Hepatocyte (in vitro differentiated cells): ENCODE measurements at regions not wholly inside any gene's neighbourhood (a gene's known extent, or its start where the extent isn't known, plus 50 kb on each side); places are given as distances from the start of the nearest gene placed in this dataset.

Source experiments
- DNase-seq: peaks from one replicate; pipeline ENCODE4 v3.0.0-alpha.2; 2016; ENCODE audit warnings: low spot score
- H2AFZ ChIP-seq: fragments of 200-600 bp; sonication (generic); 2 replicates; pipeline ENCODE4 v1.6.0; 2016; ENCODE audit warnings: antibody characterized with exemption, mild to moderate bottlenecking
- H3K27ac ChIP-seq: fragments of 200-600 bp; sonication (generic); 2 replicates; pipeline ENCODE4 v1.5.1; 2016; ENCODE audit warnings: mild to moderate bottlenecking
- H3K27me3 ChIP-seq: fragments of 200-600 bp; sonication (generic); 2 replicates; pipeline ENCODE4 v1.6.1; 2016
- H3K36me3 ChIP-seq: fragments of 200-600 bp; sonication (generic); replicated peaks from 2 replicates; pipeline ENCODE4 v1.5.1; 2016; ENCODE audit warnings: low read depth; ENCODE audit not compliant: insufficient read depth
- H3K4me1 ChIP-seq: fragments of 200-600 bp; sonication (generic); 2 replicates; pipeline ENCODE4 v1.5.1; 2016; ENCODE audit warnings: mild to moderate bottlenecking, moderate library complexity; ENCODE audit not compliant: insufficient read depth
- H3K4me2 ChIP-seq: fragments of 200-600 bp; sonication (generic); 2 replicates; pipeline ENCODE4 v1.6.0; 2016
- H3K4me3 ChIP-seq: fragments of 200-600 bp; sonication (generic); 2 replicates; pipeline ENCODE4 v1.5.1; 2016; ENCODE audit warnings: mild to moderate bottlenecking
- H3K79me2 ChIP-seq: fragments of 200-600 bp; sonication (generic); 2 replicates; pipeline ENCODE4 v1.6.0; 2017; ENCODE audit warnings: mild to moderate bottlenecking
- H3K9me2 ChIP-seq: fragments of 200-600 bp; sonication (generic); replicated peaks from 2 replicates; pipeline ENCODE4 v1.6.0; 2017; ENCODE audit warnings: mild to moderate bottlenecking; ENCODE audit not compliant: insufficient read depth
- H3K9me3 ChIP-seq: fragments of 200-600 bp; sonication (generic); 2 replicates; pipeline ENCODE4 v1.5.1; 2016; ENCODE audit warnings: low read depth, mild to moderate bottlenecking
- H4K20me1 ChIP-seq: fragments of 200-600 bp; sonication (generic); 2 replicates; pipeline ENCODE4 v1.6.0; 2016; ENCODE audit warnings: mild to moderate bottlenecking; ENCODE audit not compliant: insufficient read depth, poor library complexity, severe bottlenecking
- EZH2 ChIP-seq: fragments of 200-600 bp; sonication (generic); IDR thresholded peaks from 2 replicates; pipeline ENCODE4 v1.6.1; 2016; ENCODE audit warnings: antibody characterized with exemption, mild to moderate bottlenecking, borderline replicate concordance
- EZH2phosphoT487 ChIP-seq: fragments of 200-600 bp; sonication (generic); IDR thresholded peaks from one replicate; pipeline ENCODE4 v1.6.1; 2018; ENCODE audit warnings: antibody characterized with exemption, mild to moderate bottlenecking, low read depth, moderate library complexity; ENCODE audit not compliant: unreplicated experiment, severe bottlenecking
- WGBS: methylation state at CpG from one replicate; pipeline ENCODE4 v1.1.6; 2016; ENCODE audit warnings: low lambda C conversion rate; ENCODE audit errors: missing lambda C conversion rate; 5-methylcytosine and 5-hydroxymethylcytosine counted together
- TF ChIP-seq, protein P1 (sequence below): fragments of 200-600 bp; sonication (generic); IDR thresholded peaks from 2 replicates; pipeline ENCODE4 v1.5.1; 2016; ENCODE audit warnings: antibody characterized with exemption, mild to moderate bottlenecking; ENCODE audit not compliant: poor library complexity

DNA sequence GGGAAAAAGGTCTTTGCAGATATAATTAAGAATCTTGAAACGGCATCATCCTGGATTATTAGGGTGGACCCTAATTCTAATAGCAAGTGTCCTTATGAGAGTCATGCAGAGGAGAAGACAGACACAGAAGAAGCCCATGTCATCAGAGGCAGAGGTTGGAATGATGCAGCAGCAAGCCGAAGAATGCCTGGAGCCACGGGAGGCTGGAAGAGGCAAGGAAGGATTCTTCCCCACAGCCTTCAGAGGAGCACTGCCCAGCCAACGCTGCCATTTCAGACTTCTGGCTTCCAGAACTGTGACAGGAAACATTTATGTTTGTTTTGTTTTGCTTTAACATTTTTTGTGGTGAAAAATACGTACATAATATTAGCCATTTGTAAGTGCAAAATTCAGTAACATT lies 72.3 kb downstream of the MCFD2 start:
- Histone ChIP-seq H3K79me2 (no peaks in the 10 kb centered on the region), H3K27ac (no peak overlapping the region), H3K4me1 (peaks cover 29% of the 10 kb centered on the region), H4K20me1 (no peaks in the 10 kb centered on the region), H2AFZ (no peak overlapping the region), H3K36me3 (no peaks in the 10 kb centered on the region), H3K4me3 (no peak overlapping the region), H3K27me3 (no peaks in the 10 kb centered on the region), H3K9me2 (no peaks in the 10 kb centered on the region), H3K9me3 (no peaks in the 10 kb centered on the region), H3K4me2 (no peak overlapping the region)
- WGBS: 83% methylated on average over 5 of the region's 5 CpGs
- DNase-seq: no peak
- TF ChIP-seq EZH2 (no peak), EZH2phosphoT487 (no peak)
- TF ChIP-seq, protein P1, sequence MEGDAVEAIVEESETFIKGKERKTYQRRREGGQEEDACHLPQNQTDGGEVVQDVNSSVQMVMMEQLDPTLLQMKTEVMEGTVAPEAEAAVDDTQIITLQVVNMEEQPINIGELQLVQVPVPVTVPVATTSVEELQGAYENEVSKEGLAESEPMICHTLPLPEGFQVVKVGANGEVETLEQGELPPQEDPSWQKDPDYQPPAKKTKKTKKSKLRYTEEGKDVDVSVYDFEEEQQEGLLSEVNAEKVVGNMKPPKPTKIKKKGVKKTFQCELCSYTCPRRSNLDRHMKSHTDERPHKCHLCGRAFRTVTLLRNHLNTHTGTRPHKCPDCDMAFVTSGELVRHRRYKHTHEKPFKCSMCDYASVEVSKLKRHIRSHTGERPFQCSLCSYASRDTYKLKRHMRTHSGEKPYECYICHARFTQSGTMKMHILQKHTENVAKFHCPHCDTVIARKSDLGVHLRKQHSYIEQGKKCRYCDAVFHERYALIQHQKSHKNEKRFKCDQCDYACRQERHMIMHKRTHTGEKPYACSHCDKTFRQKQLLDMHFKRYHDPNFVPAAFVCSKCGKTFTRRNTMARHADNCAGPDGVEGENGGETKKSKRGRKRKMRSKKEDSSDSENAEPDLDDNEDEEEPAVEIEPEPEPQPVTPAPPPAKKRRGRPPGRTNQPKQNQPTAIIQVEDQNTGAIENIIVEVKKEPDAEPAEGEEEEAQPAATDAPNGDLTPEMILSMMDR: no peak

DNA sequence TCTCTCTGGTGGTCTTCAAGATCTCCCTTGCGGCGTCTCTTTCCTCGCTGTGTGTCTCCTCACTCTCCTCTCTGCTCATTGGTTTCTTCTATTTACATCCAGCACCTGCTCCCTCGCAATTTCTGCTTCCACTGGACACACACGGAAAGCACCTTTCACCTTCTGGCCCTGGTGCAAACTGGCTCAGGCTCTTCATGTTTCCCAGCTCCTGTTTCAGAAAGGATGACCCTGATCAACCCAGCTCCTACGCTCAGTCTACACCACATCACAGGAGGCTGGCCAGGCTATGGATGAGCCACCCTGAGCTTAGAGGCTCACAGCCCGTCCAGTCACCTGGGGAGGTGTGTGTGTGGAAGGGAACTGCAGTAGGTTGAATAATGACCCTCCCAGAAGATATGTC lies 72.7 kb downstream of the MCFD2 start:
- Histone ChIP-seq H3K9me2 (no peaks in the 10 kb centered on the region), H2AFZ (no peak overlapping the region), H3K36me3 (no peaks in the 10 kb centered on the region), H3K27me3 (no peaks in the 10 kb centered on the region), H3K79me2 (no peaks in the 10 kb centered on the region), H3K4me3 (no peak overlapping the region), H3K27ac (no peak overlapping the region), H4K20me1 (no peaks in the 10 kb centered on the region), H3K4me1 (peaks cover 25% of the 10 kb centered on the region), H3K9me3 (no peaks in the 10 kb centered on the region), H3K4me2 (no peak overlapping the region)
- 98% methylated on average over 7 of the region's 7 CpGs for WGBS
- TF ChIP-seq EZH2: no peak
- no peak for TF ChIP-seq EZH2phosphoT487
- TF ChIP-seq, protein P1: no peak
- DNase-seq: no peak

DNA sequence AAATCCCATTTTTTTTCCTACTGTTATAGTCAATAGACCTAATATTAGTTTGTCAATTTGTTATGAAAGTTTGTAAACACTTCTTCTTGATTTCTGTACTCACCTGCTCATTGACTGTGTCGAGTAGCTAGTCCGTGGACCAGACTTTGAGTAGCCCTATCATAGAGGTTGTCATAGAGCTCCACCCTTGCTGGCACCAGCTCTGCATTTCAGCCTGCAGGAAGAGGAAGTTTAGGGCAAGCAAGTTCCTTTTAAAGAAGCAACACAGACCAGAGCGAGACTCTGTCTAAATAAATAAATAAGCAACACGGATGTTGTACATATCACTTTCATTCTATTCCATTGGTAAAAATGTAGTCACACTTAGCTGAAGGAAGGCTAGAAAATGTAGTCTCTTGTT lies 74.0 kb downstream of the MCFD2 start:
- no peaks in the 10 kb centered on the region for H4K20me1 ChIP-seq
- H3K79me2 ChIP-seq: no peaks in the 10 kb centered on the region
- no peak overlapping the region for H3K4me2 ChIP-seq
- H3K4me3 ChIP-seq: no peak overlapping the region
- H3K27me3 ChIP-seq: no peaks in the 10 kb centered on the region
- TF ChIP-seq EZH2phosphoT487 (no peak), EZH2 (no peak)
- TF ChIP-seq, protein P1: no peak
- peaks cover 15% of the 10 kb centered on the region for H3K4me1 ChIP-seq
- DNase-seq: no peak
- 91% methylated on average over 4 of the region's 4 CpGs for WGBS
- no peaks in the 10 kb centered on the region for H3K9me2 ChIP-seq
- H3K36me3 ChIP-seq: no peaks in the 10 kb centered on the region
- H3K27ac ChIP-seq: no peak overlapping the region
- no peaks in the 10 kb centered on the region for H3K9me3 ChIP-seq
- H2AFZ ChIP-seq: no peak overlapping the region

DNA sequence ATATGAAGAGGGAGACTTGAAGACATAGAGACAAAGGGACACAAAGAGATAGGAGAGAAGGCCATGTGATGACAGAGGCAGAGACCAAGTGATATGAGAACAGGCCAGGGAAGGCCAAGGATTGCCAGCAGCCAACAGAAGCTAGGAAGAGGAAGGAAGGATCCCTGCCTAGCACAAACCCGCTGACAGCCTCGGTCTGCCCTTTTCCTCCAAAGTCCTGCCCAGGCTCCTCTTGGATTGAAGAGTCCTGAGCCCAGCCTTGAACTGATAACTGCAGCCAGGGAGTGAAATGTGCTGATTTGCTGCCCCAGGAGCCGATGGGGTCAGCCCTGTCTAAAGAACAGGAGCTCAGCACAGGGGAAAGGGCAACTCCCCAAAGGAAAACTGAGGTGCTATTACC lies 76.6 kb downstream of the MCFD2 start:
- no peaks in the 10 kb centered on the region for H3K36me3 ChIP-seq
- TF ChIP-seq EZH2: no peak
- TF ChIP-seq, protein P1: no peak
- H3K79me2 ChIP-seq: no peaks in the 10 kb centered on the region
- 86% methylated on average over 3 of the region's 3 CpGs for WGBS
- no peak overlapping the region for H3K27ac ChIP-seq
- no peak overlapping the region for H3K4me3 ChIP-seq
- H3K9me2 ChIP-seq: no peaks in the 10 kb centered on the region
- no peaks in the 10 kb centered on the region for H3K27me3 ChIP-seq
- H3K4me2 ChIP-seq: no peak overlapping the region
- DNase-seq: no peak
- H2AFZ ChIP-seq: no peak overlapping the region
- H3K9me3 ChIP-seq: no peaks in the 10 kb centered on the region
- H4K20me1 ChIP-seq: no peaks in the 10 kb centered on the region
- no peaks in the 10 kb centered on the region for H3K4me1 ChIP-seq
